ENCODE measurements at regions not wholly inside any gene's neighbourhood (a gene's known extent, or its start where the extent isn't known, plus 50 kb on each side); places are given as distances from the start of the nearest gene placed in this dataset.
"Not testable (repeated sequence)": the region's sequence is repeated elsewhere in the genome, so short reads cannot be mapped to it uniquely, and the experiment has no call there.

- intact Hi-C loops (cut with DNase I), result no loop called here
- no peak for DNase-seq (ENCODE audit: low spot score)
Measured at GRCh38 chr5:163189023-163189553, 248.3 kb upstream of the CCNG1 start.

- no peak for DNase-seq (ENCODE audit: low spot score)
- intact Hi-C loops (cut with DNase I), result no loop called here
Measured at GRCh38 chr5:163190283-163190682, 247.1 kb upstream of the CCNG1 start.

- no peak for DNase-seq (ENCODE audit: low spot score)
Measured at GRCh38 chr5:163190784-163191183, 246.6 kb upstream of the CCNG1 start.

GRCh38 chr5:163193886-163194285, 243.5 kb upstream of the CCNG1 start:
- DNase-seq (ENCODE audit: low spot score), result no peak
- intact Hi-C loops (cut with DNase I), result loop anchor here in 1 of 2 donors (2.0 kb wide), 1 partner anchor 61 kb away; no protein-coding TSS in a partner anchor

More at GRCh38 chr5:163190784-163191183, 246.6 kb upstream of the CCNG1 start:
- intact Hi-C loops (cut with DNase I), result no loop called here

GRCh38 chr5:163205645-163206044, 231.8 kb upstream of the CCNG1 start:
- no peak for DNase-seq (ENCODE audit: low spot score)
- intact Hi-C loops (cut with DNase I), result no loop called here

GRCh38 chr5:163221581-163221980, 215.8 kb upstream of the CCNG1 start:
- DNase-seq (ENCODE audit: low spot score), result no peak
- intact Hi-C loops (cut with DNase I), result no loop called here

GRCh38 chr5:163222982-163223381, 214.4 kb upstream of the CCNG1 start:
- no peak for DNase-seq (ENCODE audit: low spot score)
- intact Hi-C loops (cut with DNase I), result no loop called here

- intact Hi-C loops (cut with DNase I), result no loop called here
- DNase-seq (ENCODE audit: low spot score), result no peak
Measured at GRCh38 chr5:163244445-163244987, 192.9 kb upstream of the CCNG1 start.

- intact Hi-C loops (cut with DNase I), result no loop called here
Measured at GRCh38 chr5:163245584-163245983, 191.8 kb upstream of the CCNG1 start.

GRCh38 chr5:163248333-163248732, 189.1 kb upstream of the CCNG1 start:
- no peak for DNase-seq (ENCODE audit: low spot score)
- intact Hi-C loops (cut with DNase I), result no loop called here

More at GRCh38 chr5:163245584-163245983, 191.8 kb upstream of the CCNG1 start:
- no peak for DNase-seq (ENCODE audit: low spot score)

- intact Hi-C loops (cut with DNase I), result no loop called here
- DNase-seq (ENCODE audit: low spot score), result no peak
Measured at GRCh38 chr5:163248871-163249270, 188.5 kb upstream of the CCNG1 start.

GRCh38 chr5:163252950-163253349, 184.4 kb upstream of the CCNG1 start:
- intact Hi-C loops (cut with DNase I), result no loop called here
- no peak for DNase-seq (ENCODE audit: low spot score)

- intact Hi-C loops (cut with DNase I), result no loop called here
- DNase-seq (ENCODE audit: low spot score), result no peak
Measured at GRCh38 chr5:163259495-163259894, 177.9 kb upstream of the CCNG1 start.

- no peak for DNase-seq (ENCODE audit: low spot score)
- intact Hi-C loops (cut with DNase I), result no loop called here
Measured at GRCh38 chr5:163260471-163260870, 176.9 kb upstream of the CCNG1 start.

- no peak for DNase-seq (ENCODE audit: low spot score)
- intact Hi-C loops (cut with DNase I), result no loop called here
Measured at GRCh38 chr5:163260961-163261360, 176.4 kb upstream of the CCNG1 start.

- intact Hi-C loops (cut with DNase I), result no loop called here
- no peak for DNase-seq (ENCODE audit: low spot score)
Measured at GRCh38 chr5:163261647-163262269, 175.6 kb upstream of the CCNG1 start.

GRCh38 chr5:163266249-163266648, 171.1 kb upstream of the CCNG1 start:
- intact Hi-C loops (cut with DNase I); DNase-seq (ENCODE audit: low spot score): not testable (repeated sequence)

GRCh38 chr5:163269624-163270023, 167.8 kb upstream of the CCNG1 start:
- no peak for DNase-seq (ENCODE audit: low spot score)
- intact Hi-C loops (cut with DNase I), result no loop called here

- intact Hi-C loops (cut with DNase I), result no loop called here
- no peak for DNase-seq (ENCODE audit: low spot score)
Measured at GRCh38 chr5:163276466-163276865, 160.9 kb upstream of the CCNG1 start.

GRCh38 chr5:163280897-163281296, 156.5 kb upstream of the CCNG1 start:
- intact Hi-C loops (cut with DNase I), result not testable (repeated sequence)

GRCh38 chr5:163281512-163281911, 155.9 kb upstream of the CCNG1 start:
- DNase-seq (ENCODE audit: low spot score), result no peak
- intact Hi-C loops (cut with DNase I), result no loop called here

More at GRCh38 chr5:163280897-163281296, 156.5 kb upstream of the CCNG1 start:
- DNase-seq (ENCODE audit: low spot score), result not testable (repeated sequence)

All from posterior vena cava (tissue), 2 donors.